Kidney (tissue), 13 donors: ENCODE measurements at regions not wholly inside any gene's neighbourhood (a gene's known extent, or its start where the extent isn't known, plus 50 kb on each side); places are given as distances from the start of the nearest gene placed in this dataset.

Experiments
- DNase-seq, 5 donors: peaks; one replicate each; pipeline ENCODE4 v3.0.0-alpha.2; 2013 to 2020
- FAIRE-seq: peaks from 2 replicates; lab custom pipeline; 2012; peaks lifted over from hg19 to GRCh38; lab: Jason Lieb, UNC
- H3K27ac ChIP-seq, 2 donors: one replicate each; pipeline ENCODE4 v1.7.0; 2013; ENCODE audit warnings: low read depth in 2 of 2, low read length in 2 of 2, inconsistent platforms in 1 of 2
- H3K27me3 ChIP-seq: one replicate; pipeline ENCODE4 v1.7.1; 2013; ENCODE audit warnings: low read length, inconsistent platforms; ENCODE audit not compliant: control insufficient read depth, insufficient read depth
- H3K36me3 ChIP-seq, 3 donors: one replicate each; pipeline versions ENCODE4 v1.7.0 to v1.7.1; 2013; ENCODE audit warnings: low read length in 3 of 3, control low read depth in 1 of 3, inconsistent platforms in 1 of 3; ENCODE audit not compliant: insufficient read depth in 3 of 3, control insufficient read depth in 2 of 3
- H3K4me1 ChIP-seq, 3 donors: one replicate each; pipeline versions ENCODE4 v1.7.0 to v1.7.1; 2013; ENCODE audit warnings: low read length in 3 of 3, inconsistent platforms in 1 of 3, low read depth in 1 of 3; ENCODE audit not compliant: control insufficient read depth in 2 of 3, insufficient read depth in 2 of 3
- H3K4me3 ChIP-seq, 3 donors: one replicate each; pipeline versions ENCODE4 v1.7.0 to v1.8.1; 2013; ENCODE audit warnings: low read length in 3 of 3, control low read depth in 1 of 3, inconsistent platforms in 1 of 3
- H3K9ac ChIP-seq, 3 donors: one replicate each; pipeline versions ENCODE4 v1.7.0 to v1.7.1; 2013; ENCODE audit warnings: low read length in 3 of 3, control low read depth in 1 of 3, inconsistent platforms in 1 of 3
- H3K9me3 ChIP-seq, 3 donors: one replicate each; pipeline versions ENCODE4 v1.7.0 to v1.7.1; 2013; ENCODE audit warnings: low read length in 3 of 3, control low read depth in 1 of 3, inconsistent platforms in 1 of 3; ENCODE audit not compliant: control insufficient read depth in 2 of 3, insufficient read depth in 1 of 3
- CTCF ChIP-seq: IDR thresholded peaks from 3 replicates; pipeline ENCODE4 v1.5.1; 2012; ENCODE audit warnings: mild to moderate bottlenecking, moderate library complexity, borderline replicate concordance; ENCODE audit not compliant: insufficient read depth; ENCODE audit errors: extremely low read depth
- intact Hi-C: fragments of 100-400 bp; cut with DNase I; formaldehyde crosslinking; loops from one replicate; pipeline ENCODE4 v1.11.1; 2022
- donor health status: control.
- donor health status: control.
- donor health status: control.
- donor health status: control.
- donor health status: control.
- donor health status: DM: yes; HTN: yes; CAD: no.
- donor health status: Normal renal cell carcinoma (clear cell type).

- intact Hi-C loops, result no loop called here
- H3K9ac ChIP-seq, result no peak overlapping the region
- no peak for FAIRE-seq
Measured at GRCh38 chr12:115467531-115467930, 783.6 kb upstream of the TBX3 start.

GRCh38 chr12:115466076-115466475 is 782.1 kb upstream of the TBX3 start:
- H3K4me3 ChIP-seq, result no peak overlapping the region
- H3K9me3 ChIP-seq, result no peaks in the 10 kb centered on the region
- no peak overlapping the region for H3K9ac ChIP-seq
- peaks cover 0 to 2% (median 0%) of the 10 kb centered on the region in 3 donors for H3K4me1 ChIP-seq
- no peak for DNase-seq
- no peaks in the 10 kb centered on the region for H3K27me3 ChIP-seq
- no peak for FAIRE-seq
- H3K36me3 ChIP-seq, result no peaks in the 10 kb centered on the region
- no peak for TF ChIP-seq CTCF
- intact Hi-C loops, result no loop called here
- no peak overlapping the region for H3K27ac ChIP-seq

More at GRCh38 chr12:115467531-115467930, 783.6 kb upstream of the TBX3 start:
- TF ChIP-seq CTCF, result no peak
- no peak overlapping the region for H3K4me3 ChIP-seq
- no peak for DNase-seq
- H3K4me1 ChIP-seq, result peaks cover 0 to 2% (median 0%) of the 10 kb centered on the region in 3 donors
- no peaks in the 10 kb centered on the region for H3K36me3 ChIP-seq
- no peak overlapping the region for H3K27ac ChIP-seq
- no peaks in the 10 kb centered on the region for H3K9me3 ChIP-seq
- no peaks in the 10 kb centered on the region for H3K27me3 ChIP-seq

- H3K4me3 ChIP-seq, result no peak overlapping the region
- FAIRE-seq (no peak), DNase-seq (no peak)
- intact Hi-C loops, result no loop called here
- no peaks in the 10 kb centered on the region for H3K9me3 ChIP-seq
- no peak overlapping the region for H3K27ac ChIP-seq
- H3K36me3 ChIP-seq, result no peaks in the 10 kb centered on the region
- H3K9ac ChIP-seq, result no peak overlapping the region
- no peaks in the 10 kb centered on the region for H3K27me3 ChIP-seq
- TF ChIP-seq CTCF, result no peak
- peaks cover 0 to 2% (median 0%) of the 10 kb centered on the region in 3 donors for H3K4me1 ChIP-seq
Measured at GRCh38 chr12:115464661-115465060, 780.7 kb upstream of the TBX3 start.

GRCh38 chr12:115464111-115464581 is 780.2 kb upstream of the TBX3 start:
- H3K27me3 ChIP-seq, result no peaks in the 10 kb centered on the region
- intact Hi-C loops, result no loop called here
- no peaks in the 10 kb centered on the region for H3K36me3 ChIP-seq
- H3K4me3 ChIP-seq, result no peak overlapping the region
- peaks cover 0 to 2% (median 0%) of the 10 kb centered on the region in 3 donors for H3K4me1 ChIP-seq
- TF ChIP-seq CTCF, result no peak
- no peaks in the 10 kb centered on the region for H3K9me3 ChIP-seq
- DNase-seq, result peak in 2 of 5 donors; percentile 35 to 65
- no peak overlapping the region for H3K9ac ChIP-seq
- no peak for FAIRE-seq
- no peak overlapping the region for H3K27ac ChIP-seq
